ENCODE measurements at regions not wholly inside any gene's neighbourhood (a gene's known extent, or its start where the extent isn't known, plus 50 kb on each side); places are given as distances from the start of the nearest gene placed in this dataset.
"Not testable (repeated sequence)": the region's sequence is repeated elsewhere in the genome, so short reads cannot be mapped to it uniquely, and the experiment has no call there.

GRCh38 chr1:229167318-229167717 is 103.6 kb upstream of the RAB4A start:
- no peak for DNase-seq

DNA sequence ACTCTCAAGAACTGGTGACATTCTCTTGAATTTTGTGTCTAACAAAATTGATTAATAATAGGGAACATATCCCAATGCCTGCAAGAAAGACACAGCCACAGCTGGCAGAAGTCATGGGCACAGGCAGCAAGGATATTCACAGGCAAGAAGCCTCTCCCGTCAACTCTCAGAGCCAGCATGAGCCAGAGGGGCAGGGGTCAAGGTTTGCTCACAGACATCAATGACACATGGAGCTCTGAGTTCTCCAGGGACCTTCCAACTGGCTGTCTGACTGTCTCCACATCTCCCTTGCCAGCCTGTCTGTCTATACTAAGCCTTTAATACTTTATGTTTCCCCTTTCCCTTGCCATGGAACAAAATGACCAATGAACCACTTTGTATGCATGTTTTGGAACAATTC is 101.5 kb upstream of the RAB4A start:
- no peak for DNase-seq

GRCh38 chr1:229170274-229170673 is 100.6 kb upstream of the RAB4A start:
- DNase-seq: no peak

DNA sequence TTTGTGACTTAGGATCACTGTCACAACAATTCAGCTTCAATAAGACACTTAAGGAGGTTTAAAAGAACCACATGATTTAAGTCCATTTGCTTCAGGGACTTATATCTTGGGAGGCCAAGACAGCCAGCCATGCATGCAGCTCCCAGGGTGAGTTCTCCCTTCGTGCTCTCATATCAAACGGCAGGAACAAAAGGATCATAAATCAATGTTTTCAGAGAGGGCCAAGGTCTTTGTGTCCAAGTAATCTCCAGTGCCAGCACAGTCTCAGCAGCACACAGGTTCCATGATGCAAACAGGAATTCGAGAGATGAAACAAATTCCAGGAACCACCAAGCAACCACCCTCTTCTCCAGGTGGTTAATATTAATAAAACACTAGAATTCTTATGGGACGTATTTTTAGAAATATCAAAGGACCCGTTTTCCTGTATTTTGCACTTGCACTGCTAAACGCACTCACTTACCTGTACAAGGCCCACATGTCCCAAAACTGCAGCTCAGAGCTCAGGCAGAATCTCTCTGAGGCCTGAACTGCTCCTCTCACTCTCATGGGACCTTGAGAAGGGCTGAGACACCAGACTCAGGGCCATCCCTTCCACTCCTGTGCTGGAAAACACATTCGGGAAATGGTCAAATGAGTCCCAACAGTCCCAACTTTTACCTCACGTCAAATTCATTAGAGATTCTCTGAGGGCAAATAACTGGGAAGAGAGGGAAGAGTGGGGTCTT is 100.0 kb upstream of the RAB4A start:
- no peak for DNase-seq

- DNase-seq: no peak
Observed at GRCh38 chr1:229171934-229172333, 99.0 kb upstream of the RAB4A start.

- not testable (repeated sequence) for DNase-seq
Observed at GRCh38 chr1:229173491-229174476, 97.1 kb upstream of the RAB4A start.

GRCh38 chr1:229175297-229175696 is 95.6 kb upstream of the RAB4A start:
- DNase-seq: not testable (repeated sequence)

DNA sequence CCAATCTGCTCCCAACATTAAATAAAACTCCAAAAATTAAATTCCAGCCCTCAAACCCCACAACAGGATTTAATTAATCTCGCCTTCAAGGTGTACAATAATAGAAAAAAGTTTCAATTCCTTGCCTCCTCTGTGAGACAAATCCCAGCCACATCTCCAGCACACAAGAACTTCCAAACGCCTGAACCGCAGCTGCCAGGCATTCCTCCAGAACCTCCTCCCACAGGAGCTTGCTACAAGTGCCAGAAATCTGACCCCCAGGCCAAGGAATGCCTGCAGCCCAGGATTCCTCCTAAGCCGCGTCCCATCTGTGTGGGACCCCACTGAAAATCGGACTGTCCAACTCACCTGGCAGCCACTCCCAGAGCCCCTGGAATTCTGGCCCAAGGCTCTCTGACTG is 94.5 kb upstream of the RAB4A start:
- not testable (repeated sequence) for DNase-seq

GRCh38 chr1:229180161-229180560 is 90.8 kb upstream of the RAB4A start:
- no peak for DNase-seq

GRCh38 chr1:229181419-229181818 is 89.5 kb upstream of the RAB4A start:
- no peak for DNase-seq

- no peak for DNase-seq
Observed at GRCh38 chr1:229183588-229183987, 87.3 kb upstream of the RAB4A start.

DNA sequence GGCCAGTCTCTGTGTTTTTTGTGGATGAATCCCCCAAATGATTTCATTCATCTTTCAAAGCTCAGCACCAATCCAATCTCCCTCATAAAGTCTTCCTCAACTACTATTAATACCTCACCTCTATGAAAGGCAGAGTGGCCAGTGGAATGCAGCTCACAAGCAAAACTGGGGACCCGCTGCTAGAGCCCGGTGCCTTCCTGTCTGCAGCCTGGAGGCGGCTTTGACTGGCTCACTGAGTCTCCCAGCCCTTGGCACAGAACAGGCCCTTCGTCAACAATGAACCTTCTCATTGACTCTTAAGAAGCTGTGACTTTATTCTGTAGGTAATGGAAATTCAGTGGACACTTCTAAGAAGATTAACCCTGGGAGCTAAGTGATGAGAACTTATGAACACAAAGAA is 86.8 kb upstream of the RAB4A start:
- no peak for DNase-seq

DNA sequence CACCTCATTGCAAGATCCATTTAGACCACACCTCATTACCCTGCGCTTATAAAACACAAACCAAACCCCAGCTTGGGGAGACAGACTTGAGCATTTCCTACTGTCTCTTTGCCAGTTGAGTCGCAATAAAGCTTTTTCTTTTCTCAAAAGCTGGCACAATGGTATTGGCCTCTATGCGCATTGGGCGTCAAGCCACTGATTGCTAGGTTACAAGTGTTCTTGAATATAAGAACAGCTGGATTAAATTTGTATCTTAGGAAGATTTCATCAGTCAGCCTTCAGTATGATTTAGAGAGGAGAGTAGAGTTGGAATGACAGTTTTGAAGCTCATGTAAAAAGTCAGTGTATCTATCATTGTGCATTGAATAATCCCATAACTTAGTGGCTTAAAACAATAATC is 84.9 kb upstream of the RAB4A start:
- DNase-seq: no peak

DNA sequence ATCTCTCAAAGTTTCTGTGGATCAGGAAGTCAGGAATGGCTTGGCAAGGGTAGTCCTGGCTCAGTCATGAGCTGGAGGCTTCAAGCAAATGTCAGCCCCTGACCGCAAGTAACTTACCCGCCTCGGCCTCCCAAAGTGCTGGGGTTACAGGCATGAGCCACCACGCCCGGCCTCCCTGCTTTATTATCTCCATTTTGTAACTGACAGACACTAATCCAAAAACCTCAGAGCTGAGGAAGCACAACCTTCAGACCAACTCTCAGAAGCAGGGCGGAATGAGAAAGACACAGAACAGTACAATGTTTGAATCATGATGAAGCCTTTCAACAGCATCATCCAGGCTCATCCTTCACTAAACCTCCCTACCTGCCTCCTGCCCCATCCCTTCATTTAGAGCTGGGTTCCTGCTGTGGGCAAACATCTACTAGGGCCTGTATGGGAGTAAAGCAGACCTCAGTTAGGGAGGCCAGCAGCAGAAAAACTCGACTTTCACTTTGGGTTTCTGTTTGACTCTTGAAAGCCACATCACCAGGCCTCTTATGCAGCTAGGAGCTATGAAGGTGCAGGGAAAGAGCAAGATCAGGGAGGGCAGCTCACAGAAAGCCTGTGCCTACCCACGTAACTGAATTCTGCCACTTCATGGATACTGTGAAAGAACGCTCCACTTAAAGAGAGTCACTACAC is 84.4 kb upstream of the RAB4A start:
- DNase-seq: peak; percentile 32

- DNase-seq: no peak
Observed at GRCh38 chr1:229190057-229190575, 80.8 kb upstream of the RAB4A start.

- DNase-seq: no peak
Observed at GRCh38 chr1:229191066-229191674, 79.7 kb upstream of the RAB4A start.

DNA sequence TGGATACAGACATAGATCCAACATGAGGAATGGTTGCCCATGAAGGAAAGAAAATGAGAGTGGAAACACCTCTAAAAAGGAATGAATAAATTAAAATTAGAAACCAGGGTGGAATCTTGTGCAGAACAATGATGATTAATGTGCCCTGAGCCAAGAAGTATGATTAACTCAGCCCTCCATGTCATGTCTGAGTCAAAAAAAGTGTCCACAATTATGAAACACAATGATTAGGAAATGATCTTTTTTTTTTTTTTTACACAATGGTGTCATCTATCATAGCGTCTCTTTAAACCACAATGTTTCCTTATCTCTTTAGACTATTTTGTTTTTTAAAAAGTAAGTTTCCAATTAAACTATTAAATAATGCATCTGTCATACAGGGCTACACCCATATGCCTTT is 78.9 kb upstream of the RAB4A start:
- no peak for DNase-seq

DNA sequence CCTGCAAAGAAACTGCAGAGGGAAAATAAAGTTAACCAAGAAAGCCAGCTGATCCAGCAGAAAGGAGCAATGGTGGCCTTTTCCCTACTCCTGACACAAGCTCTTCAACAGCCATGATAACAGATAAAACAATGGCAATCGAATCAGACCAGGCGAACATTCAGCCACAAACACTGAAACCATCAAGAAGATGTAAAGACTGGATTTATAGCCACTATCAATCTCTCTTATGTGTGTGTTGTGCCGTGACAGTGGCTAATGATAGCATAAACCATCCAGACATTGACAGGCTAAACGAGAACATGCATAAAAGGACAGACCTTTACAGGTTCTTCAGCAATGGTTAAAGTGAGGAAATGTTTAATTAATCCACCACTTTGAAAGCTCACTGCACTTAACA is 78.1 kb upstream of the RAB4A start:
- no peak for DNase-seq

DNA sequence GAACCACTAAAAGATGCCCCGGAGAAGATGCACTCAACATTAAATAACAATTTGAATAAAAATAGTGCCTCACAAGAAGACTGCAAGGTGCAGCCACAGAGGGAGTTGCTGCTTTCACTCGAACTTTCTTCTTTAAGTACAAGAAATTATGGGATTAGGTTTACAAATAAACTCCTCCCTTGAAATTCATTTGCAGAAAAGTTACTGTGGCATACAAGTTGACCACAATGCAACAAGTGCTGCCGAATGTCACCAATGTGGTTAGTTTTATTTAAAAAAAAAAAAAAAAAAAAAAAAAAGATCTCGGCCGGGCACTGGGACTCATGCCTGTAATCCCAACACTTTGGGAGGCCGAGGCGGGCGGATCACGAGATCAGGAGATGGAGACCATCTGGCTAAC is 76.8 kb upstream of the RAB4A start:
- no peak for DNase-seq

DNA sequence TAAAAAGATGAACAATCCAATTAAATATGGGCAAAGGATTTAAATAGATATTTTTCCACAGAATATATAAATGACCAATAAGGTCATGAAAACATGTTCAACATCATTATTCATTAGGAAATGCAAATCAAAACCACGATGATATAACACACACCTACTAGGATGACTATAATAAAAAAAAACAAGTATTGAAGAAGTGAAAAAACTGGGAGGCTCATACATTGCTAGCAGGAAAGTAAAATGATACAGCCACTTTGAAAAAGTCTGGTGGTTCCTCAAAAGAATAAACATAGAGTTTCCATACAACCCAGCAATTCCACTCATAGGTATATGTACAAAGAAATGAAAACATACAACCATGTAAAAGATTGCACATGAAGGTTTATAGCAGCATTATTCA is 75.7 kb upstream of the RAB4A start:
- no peak for DNase-seq

- no peak for DNase-seq
Observed at GRCh38 chr1:229196404-229197264, 74.3 kb upstream of the RAB4A start.

GRCh38 chr1:229197265-229197585 is 73.7 kb upstream of the RAB4A start:
- DNase-seq: no peak
